Eye (tissue), 1 donor: ENCODE measurements at regions not wholly inside any gene's neighbourhood (a gene's known extent, or its start where the extent isn't known, plus 50 kb on each side); places are given as distances from the start of the nearest gene placed in this dataset.
A peak's percentile ranks its signal among the peaks of the same experiment; 100 is the strongest.
"Not testable (repeated sequence)": the region's sequence is repeated elsewhere in the genome, so short reads cannot be mapped to it uniquely, and the experiment has no call there.

Source experiments
- DNase-seq: peaks from one replicate; pipeline ENCODE4 v3.0.0-alpha.2; 2015

DNA sequence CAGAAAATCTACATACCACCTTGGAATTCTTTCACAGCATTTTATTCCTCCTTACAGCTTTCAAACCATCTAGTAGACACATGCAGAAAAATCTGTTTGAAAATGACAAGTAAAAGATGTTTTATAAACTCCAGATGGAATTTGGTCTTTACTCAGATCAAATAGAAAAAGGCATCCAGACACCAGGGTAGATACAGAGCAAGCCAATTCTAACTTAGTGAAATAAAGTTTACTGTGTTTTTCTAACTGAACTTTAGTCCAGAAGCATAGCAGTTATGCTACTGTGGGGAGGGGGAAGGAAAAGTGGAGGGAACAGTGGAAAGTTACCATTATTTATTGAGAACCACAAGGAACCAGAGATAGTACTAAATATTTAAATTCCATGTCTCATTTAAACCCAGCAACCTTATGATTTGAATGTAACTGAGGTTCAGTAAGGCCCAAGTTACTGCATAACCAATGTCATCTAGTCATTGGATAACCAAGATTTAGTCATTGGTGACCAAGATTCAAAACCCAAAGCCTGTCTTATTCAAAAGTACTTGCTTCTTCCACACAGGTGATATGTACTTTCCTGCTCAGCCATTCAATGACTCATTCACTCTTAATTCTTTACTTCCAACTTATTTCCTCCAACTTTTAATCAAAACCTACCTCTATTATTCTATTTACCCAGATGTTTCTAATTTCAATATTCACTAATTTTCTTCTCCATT, 57.7 kb downstream of the RAD51AP2 start:
- no peak for DNase-seq

DNA sequence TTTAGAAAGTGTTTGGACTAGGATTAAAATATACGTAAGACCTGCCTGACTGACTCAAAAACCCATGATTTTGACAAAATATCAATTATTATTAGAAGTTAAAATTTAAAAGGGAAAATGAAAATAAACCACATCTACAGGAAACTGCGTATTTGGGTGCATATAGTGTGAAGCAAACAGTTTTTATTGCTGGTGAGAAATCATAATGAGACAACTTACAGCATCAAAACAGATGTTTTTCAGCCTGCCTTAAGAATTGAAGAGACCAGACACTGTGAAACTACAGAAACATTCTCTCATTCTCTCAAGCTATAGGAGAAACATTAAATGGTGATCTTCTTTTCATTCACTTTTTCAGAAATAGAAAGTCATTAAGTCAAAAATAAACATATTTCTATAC, 62.9 kb downstream of the RAD51AP2 start:
- no peak for DNase-seq

DNA sequence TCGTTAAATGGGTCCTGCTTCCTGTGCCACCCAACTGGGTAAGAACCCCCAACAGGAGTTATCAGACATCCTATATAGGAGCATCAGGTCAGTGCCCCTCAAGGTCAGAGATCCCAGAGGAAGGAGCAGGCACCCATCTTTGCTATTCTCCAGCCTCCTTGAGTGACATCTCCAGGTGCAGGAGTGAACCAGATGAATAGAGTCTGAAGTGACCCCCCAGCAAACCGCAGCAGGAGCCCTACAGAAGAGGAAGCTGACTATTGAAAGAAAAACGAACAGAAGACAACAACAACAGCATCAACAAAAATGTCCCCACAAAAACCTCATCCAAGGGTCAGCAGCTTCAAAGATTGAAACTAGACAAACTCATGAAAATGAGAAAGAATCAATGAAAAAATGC, 72.0 kb downstream of the RAD51AP2 start:
- not testable (repeated sequence) for DNase-seq

DNA sequence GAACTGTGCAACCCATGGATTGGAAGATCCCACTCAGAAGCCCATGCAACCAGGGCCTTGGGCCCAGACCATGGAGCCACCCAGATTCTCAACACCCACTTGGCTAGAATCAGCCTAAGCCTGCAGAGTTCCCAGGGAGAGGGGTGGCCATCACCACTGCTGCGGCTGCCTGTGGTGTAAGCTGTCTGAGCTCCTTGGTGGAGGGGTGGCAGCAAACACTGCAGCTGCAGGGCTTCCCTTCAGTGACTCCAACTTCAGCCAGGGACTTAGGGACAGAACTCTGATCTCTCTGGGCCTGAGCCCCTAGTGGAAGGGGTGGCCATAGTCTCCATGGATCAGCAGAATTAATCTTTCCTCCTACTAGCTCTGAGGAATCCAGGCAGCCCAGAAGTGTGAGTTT, 72.5 kb downstream of the RAD51AP2 start:
- no peak for DNase-seq

DNA sequence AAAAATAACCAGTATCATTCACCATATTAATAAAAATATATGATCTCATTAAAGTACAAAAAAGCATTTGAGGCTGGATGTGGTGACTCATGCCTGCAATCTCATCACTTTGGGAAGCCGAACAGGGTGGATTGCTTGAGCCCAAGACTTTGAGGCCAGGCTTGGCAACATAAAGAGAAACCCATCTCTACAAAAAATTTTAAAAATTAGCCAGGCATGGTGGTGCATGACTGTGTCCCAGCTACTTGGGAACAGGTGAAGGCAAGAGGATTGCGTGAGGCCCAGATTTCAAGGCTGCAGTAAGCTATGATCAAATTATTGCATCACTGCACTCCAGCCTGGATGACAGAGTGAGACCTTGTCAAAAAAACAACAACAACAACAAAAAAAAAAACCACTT, 75.9 kb downstream of the RAD51AP2 start:
- DNase-seq: no peak

DNA sequence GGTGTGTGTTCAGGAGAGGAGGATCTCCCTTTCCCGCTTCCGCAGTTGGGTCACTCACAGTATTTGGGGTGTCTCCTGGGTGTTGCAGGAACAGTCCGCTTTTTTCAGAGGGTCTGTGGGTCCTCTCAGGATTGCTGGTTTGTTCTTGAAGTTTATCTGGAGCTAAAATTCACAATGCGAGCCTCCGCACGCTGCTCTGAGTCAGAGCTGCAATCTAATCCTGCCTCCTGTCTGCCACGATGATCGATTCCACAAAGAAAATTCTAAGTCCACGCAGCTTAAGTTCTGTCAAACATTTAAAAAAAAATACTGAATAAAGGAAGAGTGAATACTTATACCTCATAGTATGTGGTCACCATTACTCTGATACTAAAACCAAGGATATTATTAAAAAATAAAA, 76.5 kb downstream of the RAD51AP2 start:
- no peak for DNase-seq

DNA sequence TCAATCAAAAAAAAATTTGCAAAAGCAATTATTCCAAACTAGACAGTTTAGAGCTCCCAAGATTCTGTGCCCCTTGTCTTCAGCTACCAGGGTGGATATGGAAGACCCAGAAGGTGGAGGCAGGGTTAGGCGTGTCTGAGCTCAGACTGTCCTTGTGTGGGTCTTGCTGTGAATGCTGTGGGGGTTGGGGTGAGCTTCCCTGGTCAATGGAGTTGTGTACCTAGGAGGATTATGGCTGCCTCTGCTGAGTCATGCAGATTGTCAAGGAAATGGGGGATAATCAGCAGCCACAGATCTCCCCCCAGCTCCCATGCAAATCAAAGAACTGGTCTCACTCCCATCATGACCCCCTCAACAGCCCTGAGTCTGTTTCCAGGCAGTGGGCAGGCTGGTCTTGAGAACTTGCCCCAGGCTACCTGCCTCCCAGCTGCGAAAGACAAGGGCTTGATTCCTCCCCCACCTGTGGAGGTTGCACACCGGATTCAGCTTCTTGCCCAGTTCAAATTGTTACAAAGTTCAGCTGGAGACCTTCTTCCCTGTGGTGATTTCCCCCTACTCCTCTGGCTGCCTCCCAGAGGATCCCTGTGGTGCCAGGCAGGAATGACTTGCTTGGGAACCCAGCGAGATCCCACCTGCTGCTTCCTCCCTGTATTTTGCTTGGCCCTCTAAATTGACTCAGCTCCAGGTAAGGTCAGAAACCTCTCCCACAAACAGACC, 77.0 kb downstream of the RAD51AP2 start:
- DNase-seq: no peak

DNA sequence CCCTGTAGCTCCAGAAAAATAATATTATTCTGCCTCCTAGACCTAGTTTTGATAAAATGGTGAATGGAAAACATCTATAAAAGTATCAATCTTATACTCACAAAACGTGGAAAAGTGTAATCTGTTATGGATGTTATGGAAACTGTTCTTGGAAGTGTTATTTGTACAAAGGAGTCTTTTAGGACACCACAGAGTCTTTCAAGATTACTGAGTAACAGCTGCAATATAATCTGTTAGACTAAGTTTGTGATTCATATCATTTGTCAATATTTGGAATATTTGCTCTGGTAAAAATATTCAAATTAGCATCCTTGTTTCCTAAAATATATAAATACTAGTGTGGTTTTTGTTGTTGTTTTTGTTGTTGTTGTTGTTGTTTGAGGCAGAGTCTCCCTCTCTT, 87.9 kb downstream of the RAD51AP2 start:
- no peak for DNase-seq

DNA sequence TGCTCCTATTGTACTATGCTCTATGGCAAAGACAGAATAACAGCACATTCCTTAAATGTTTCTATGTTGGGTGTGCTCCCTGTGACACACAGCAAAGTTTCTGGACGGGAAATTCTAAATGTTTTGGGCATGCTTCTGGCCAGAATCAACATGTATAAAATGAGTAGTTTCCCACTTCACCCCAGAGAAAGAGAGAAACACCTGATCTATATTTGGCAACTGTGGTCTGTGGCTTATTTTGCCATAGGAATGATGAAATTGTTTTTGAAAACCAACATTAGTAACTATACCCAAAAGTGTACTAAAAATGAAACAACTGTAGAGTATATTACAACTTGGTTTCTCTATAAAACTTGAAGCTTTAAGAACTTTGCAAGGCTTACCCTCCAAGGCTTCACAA, 89.1 kb downstream of the RAD51AP2 start:
- no peak for DNase-seq

DNA sequence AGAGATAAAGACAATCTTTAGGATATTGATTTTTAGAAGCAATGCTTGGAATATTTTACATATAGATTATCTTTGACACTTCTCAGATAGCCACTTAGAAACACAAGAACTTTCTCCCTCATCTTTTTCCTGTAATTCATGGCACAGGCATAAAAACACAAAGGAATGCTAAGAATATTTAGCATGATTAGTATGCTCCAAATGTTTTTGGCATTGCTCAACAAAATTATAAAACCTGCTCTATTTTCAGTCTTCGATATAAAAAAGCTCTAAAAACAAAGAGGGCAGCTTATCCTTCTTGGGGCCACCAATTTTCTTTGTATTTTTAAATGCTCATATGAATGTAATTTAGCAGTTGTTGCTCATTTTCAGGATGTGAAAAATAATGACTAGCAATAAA, 90.8 kb downstream of the RAD51AP2 start:
- no peak for DNase-seq

DNA sequence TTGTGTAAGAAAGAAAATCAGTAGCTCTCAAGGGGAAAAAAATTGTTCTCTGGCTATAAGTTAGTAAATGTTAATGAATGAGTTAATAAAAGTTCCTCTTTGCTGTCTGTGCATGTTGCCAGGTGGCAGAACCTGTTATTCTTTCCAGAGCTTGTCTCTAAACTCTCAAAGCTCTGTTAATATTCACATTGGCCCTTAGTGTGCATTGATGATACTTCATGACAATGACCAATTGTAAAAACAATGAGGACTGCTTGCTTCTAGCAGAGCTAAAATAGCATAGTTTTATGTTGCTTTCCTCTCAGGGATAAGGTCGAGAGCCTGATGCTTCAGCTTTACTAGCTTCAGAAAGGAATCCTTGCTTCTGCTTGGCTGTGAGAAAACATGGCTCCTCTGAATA, 91.5 kb downstream of the RAD51AP2 start:
- no peak for DNase-seq

DNA sequence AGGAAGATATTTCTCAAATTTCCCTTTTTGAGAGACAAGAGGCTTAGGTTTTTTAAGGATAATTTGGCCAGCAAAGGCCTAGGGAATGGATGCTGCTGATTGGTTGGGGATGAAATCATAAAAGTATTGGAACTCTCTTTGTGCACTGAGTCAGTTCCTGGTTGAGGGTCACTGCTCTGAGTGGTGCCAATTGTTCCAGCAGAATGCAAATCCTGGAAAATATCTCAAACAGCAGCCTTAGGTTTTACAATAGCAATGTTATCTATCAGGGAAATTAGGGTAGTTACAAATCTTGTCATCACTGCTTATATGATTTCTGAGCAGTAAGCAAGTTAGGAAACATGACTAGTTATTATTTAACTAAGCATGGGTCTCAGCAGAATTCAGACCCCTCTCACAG, 96.2 kb downstream of the RAD51AP2 start:
- no peak for DNase-seq

DNA sequence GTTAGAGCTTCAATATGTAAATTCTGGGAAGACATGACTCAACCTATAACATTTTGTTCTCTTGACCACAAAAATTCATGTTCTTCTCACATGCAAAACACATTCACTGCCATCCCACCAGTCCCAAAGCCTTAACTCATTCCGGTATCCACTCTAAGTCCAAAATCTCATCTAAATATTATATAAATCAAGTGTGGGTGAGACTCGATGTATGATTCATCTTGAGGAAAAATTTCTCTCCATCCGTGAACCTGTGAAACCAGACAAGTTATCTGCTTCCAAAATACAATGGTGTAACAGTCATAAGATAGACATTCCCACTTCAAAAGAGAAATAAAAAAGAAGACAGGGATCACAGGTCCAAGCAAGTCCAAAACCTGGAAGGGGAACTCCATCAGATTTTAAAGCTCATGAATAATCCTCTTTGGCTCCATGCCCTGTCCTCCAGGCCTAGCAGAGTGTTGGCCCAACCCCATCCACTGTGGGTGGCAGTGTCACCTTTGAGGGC, 101.3 kb downstream of the RAD51AP2 start:
- no peak for DNase-seq

DNA sequence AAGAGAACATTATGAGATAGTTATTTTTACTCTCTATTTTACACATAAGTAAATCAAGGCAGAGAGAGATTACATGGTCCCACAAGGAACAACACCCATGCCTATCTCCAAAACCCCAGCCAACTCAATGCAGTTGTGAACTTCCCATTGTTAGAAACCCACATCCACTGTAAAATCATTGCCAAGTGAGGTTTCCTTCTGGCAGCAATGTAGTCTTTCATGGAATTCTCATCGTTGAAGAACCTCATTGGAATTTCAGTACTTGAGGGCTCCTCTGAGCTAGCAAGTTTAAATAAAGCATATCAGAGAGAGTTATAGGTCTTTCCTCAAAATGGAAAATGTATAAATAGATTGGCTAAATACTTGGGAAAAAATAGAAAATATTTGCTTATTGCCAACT, 105.2 kb downstream of the RAD51AP2 start:
- DNase-seq: no peak

DNA sequence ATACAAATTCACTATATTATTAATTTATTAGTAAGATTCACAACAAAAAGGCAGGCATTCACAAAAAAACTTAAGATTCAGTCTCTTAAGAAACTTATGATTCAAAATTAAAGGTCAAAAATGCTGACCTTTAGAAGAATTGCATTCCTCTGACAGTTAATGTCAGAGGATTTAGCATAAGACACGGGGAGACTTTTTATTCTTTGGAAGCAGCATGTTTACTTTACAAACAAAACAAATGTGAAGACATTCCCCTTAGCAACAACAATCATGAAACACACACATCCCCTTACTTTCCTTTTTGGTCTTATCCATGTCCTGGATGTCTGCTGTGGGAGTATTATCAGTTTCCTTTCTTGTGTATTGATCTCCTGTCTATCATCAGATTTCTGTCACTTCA, 117.1 kb downstream of the RAD51AP2 start:
- no peak for DNase-seq

DNA sequence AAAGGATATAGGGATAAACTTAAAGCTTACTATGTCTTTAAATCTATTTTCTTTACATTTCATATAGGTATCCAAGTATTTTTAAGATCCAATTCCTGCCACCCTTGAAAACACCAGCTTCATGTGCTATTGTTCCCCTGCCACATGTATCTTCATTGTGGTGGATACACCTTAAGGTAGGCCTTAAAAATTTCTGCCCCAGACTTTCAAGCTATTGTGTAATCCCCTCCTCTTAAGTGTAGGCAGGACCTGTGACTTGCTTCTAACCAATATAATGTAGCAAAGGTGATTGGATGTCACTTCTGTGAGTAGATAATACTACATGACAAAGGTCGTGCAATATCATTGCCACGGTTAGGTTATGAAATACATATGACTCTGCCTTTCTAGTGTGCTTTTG, 119.5 kb downstream of the RAD51AP2 start:
- no peak for DNase-seq

DNA sequence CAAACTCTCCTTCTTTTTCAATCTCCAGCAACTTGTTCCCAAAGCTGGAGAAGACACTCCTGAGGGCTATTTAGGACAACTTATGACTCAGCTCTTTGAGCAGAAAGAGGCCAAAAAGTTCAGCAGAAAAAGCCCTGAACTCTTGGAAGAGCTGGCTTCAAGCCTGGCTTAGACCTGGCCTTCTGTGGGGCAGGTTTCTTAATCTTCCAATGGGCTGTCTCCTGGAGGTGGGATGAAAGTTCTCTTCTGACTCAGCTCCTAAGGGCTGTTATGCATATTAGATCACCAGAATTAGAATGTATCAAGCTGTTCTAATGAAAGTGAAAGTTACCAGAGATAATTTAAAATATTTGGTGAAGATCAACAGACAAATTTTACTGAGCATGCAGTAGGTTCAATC, 129.4 kb downstream of the RAD51AP2 start:
- DNase-seq: no peak

DNA sequence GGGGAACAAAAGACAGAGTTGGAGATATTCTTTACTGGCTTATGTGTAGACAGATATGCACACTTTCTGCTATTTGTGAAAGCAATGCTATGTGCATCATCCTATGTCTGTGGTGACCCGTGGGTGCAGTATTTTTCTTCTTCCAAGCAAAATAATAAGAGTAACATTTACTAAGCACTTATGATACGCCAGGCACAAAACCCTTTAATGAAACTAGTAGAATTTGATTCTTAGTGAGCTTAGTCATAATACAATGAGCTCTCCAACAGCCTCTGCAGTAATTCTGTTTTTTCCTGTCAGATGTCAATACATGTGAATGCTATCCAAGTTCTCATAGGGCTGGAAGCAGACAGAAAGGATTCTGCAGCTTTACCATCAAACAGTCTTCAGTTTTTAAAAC, 130.6 kb downstream of the RAD51AP2 start:
- DNase-seq: no peak

DNA sequence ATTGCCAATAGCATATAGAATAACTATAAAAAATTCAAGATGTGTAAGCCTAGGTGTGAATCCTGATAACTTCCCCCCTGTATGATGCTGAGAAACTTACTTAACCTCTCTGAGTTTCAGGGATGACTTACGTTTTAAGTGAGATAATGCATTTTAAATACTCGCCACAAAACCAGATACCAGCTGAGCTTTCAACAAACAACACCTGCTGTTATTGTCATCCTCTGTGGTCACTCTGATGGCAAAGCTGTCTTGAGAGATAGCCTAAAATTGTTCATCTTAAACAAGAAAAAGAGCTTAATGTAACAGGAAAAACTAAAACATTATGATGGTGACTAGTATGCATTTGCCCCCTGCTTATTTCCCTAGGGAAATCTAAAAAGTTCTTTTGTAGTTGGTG, 131.5 kb downstream of the RAD51AP2 start:
- no peak for DNase-seq

DNA sequence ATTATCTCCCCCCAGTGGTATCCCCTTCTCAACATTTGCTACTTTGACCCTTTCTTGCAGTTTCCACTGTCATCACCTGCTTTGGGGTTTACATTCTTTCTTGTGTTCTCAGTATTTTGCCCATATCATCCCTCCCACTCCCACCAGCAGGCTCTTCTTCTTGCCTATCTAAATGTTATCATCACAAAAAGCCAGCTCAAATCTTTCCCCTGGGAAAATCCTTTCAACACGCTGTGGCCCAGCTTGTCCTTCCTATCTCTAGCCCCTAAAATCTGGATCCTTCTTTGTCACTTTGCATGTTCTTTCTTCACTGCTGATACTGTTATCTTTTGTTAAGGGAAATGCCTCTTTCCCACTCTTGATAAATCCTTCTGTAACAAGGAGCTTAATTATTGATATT, 138.2 kb downstream of the RAD51AP2 start:
- DNase-seq: no peak

DNA sequence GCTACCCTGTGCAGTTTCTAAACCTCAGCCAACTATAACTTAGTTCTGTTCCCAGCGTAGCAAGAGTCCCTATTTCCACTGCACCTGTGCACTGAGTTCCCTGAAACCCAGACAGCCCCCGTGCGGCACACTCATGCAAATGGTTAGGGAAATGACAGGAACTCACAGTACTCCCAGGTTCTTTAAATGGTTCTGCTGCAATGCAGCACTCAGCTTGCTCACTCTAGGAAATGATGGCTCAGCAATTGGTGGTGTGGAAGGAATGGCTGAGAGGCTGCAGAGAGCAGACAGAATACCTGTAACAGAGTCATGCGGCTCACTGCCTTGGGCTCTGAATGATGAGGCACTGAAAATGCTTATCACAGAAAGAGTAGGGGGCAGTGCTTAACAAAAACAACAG, 143.0 kb downstream of the RAD51AP2 start:
- peak; percentile 45 for DNase-seq

DNA sequence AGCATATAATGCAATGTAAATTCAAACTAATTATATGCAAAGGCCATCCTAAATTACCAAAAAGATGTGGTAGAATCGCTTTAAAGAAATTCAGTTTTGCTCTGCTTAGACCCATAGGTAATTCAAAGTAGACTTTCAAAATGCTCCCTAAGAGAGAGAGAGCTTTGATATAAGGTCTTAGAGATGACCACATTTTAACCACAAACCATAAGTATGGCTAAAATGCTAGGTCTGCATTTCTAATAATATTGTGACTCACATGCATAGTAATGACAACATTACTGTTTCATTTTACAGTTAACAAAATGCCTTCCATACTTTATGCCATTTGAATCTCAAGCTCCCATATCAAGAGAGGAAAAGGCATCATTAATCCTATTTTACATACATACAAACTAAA, 144.5 kb downstream of the RAD51AP2 start:
- DNase-seq: no peak

DNA sequence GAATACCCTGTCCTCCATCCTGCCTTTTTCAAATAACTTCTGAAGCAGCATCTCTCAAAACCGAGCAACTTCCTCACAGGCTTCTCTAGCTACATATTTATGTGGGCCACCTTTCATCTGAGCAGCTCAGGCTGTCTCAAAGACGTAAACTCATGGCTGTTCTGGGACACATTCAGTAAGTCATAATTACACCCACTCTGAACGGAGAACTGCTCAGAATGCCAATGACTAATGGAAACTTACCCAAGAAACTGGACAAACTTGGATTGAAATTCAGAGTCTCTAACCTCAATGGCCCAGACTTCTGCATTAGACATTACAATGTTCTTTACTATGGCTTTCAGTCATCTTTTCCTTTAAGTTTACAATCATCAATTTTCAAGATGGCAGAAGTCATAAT, 145.2 kb downstream of the RAD51AP2 start:
- no peak for DNase-seq

DNA sequence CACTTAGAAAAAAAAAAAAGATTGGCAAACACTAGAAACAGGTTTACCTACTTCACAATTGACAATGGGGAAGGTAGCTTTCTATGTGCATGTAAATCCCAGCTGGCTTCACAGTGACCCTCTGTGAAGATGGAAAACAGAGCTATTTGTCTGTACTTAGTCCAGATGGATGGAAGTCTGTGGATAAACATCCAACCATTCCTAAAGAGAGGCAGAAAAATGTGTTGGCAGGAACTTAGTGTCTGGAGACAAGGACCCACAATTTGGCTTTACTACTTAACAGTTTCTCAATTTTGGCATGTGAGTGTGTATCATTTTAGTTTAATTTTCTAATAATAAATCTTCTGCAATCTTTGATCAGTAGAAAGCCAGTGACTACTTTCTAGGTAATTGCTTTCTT, 154.4 kb downstream of the RAD51AP2 start:
- DNase-seq: no peak

DNA sequence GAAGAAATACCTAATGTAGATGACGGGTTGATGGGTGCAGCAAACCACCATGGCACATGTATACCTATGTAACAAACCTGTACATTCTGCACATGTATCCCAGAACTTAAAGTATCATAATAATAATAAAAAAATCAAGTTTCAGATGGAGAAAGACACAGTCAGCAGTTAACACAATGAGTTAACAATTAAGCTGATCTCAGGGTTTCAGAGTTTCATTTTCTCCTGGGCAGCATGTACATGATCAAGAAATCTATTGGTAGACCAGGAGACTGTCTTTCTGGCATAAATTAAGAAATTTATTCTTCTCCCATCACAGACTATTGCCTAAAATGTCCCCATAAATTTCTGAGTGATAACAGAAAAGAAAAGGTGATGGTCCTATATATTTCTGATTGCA, 155.3 kb downstream of the RAD51AP2 start:
- no peak for DNase-seq
